Subcutaneous abdominal adipose tissue (tissue), 5 donors: ENCODE measurements at regions not wholly inside any gene's neighbourhood (a gene's known extent, or its start where the extent isn't known, plus 50 kb on each side); places are given as distances from the start of the nearest gene placed in this dataset.
"Not testable (repeated sequence)": the region's sequence is repeated elsewhere in the genome, so short reads cannot be mapped to it uniquely, and the experiment has no call there.

Experiments
- H3K27ac ChIP-seq: one replicate; pipeline ENCODE4 v1.7.0; 2013; ENCODE audit warnings: low read depth, mild to moderate bottlenecking, inconsistent platforms, low read length, moderate library complexity
- H3K27me3 ChIP-seq, 5 donors: one replicate each; pipeline ENCODE4 v1.7.0; 2013; ENCODE audit warnings: low read length in 5 of 5, inconsistent platforms in 1 of 5; ENCODE audit not compliant: control insufficient read depth in 5 of 5, insufficient read depth in 4 of 5
- H3K36me3 ChIP-seq, 5 donors: one replicate each; pipeline ENCODE4 v1.7.0; 2013; ENCODE audit warnings: low read length in 5 of 5; ENCODE audit not compliant: control insufficient read depth in 5 of 5, insufficient read depth in 5 of 5
- H3K4me1 ChIP-seq, 5 donors: one replicate each; pipeline ENCODE4 v1.7.0; 2013; ENCODE audit warnings: low read length in 5 of 5, mild to moderate bottlenecking in 3 of 5, moderate library complexity in 1 of 5; ENCODE audit not compliant: control insufficient read depth in 5 of 5, insufficient read depth in 5 of 5
- H3K4me3 ChIP-seq, 5 donors: one replicate each; pipeline ENCODE4 v1.7.0; 2013; ENCODE audit warnings: low read length in 5 of 5, low read depth in 1 of 5
- H3K9ac ChIP-seq, 5 donors: one replicate each; pipeline ENCODE4 v1.7.0; 2013; ENCODE audit warnings: low read length in 5 of 5, mild to moderate bottlenecking in 4 of 5, moderate library complexity in 3 of 5
- H3K9me3 ChIP-seq, 5 donors: one replicate each; pipeline ENCODE4 v1.7.0; 2013; ENCODE audit warnings: low read length in 5 of 5; ENCODE audit not compliant: control insufficient read depth in 5 of 5
- donor health status: healthy.
- donor health status: healthy.
- donor health status: healthy.
- donor health status: healthy.
- donor health status: healthy.

DNA sequence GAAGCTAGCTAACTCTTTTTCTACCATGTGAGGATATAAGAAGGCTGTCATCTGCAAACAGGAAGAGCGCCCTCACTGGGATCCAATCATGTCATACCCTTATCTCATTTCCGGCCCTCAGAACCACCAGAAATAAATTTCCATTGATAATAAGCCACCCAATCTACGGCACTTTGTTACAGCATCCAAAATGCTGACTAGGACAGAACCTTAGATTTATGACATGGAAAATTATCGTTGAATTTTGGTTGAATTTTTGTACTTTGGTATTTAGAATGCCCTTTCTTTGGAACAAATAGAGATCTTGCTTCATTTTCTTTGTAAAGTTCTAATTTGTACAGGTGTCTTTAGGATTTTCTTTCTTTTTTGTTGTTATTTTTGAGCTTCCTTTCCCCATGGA is 53.3 kb upstream of the CYLC2 start:
- no peaks in the 10 kb centered on the region for H3K27me3 ChIP-seq
- H3K4me3 ChIP-seq = no peak overlapping the region
- H3K4me1 ChIP-seq = no peaks in the 10 kb centered on the region
- no peak overlapping the region for H3K9ac ChIP-seq
- H3K27ac ChIP-seq = no peak overlapping the region
- no peaks in the 10 kb centered on the region for H3K9me3 ChIP-seq
- H3K36me3 ChIP-seq = no peaks in the 10 kb centered on the region

DNA sequence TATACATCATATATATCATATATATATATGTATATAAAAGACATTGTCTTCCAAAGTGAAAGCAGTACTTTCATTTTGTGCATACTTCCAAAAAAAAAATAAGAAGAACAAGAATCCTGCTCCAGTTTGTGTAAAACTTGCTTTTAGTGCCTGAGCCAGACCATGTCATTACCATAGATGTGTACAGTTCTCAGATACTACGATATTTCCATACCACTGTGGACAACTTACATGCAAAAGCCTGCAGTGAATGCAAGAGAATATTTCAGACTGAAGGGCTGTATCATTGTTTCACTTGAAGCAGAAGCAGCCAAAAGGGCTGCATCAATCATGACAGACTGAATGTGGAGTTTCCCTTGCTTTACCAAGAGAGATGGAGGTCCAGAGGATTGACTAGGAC is 72.6 kb upstream of the CYLC2 start:
- Histone ChIP-seq H3K36me3 (no peaks in the 10 kb centered on the region), H3K4me1 (no peaks in the 10 kb centered on the region), H3K9ac (no peak overlapping the region), H3K27me3 (peaks cover 0 to 2% (median 0%) of the 10 kb centered on the region in 5 donors), H3K9me3 (no peaks in the 10 kb centered on the region), H3K4me3 (no peak overlapping the region), H3K27ac (no peak overlapping the region)

DNA sequence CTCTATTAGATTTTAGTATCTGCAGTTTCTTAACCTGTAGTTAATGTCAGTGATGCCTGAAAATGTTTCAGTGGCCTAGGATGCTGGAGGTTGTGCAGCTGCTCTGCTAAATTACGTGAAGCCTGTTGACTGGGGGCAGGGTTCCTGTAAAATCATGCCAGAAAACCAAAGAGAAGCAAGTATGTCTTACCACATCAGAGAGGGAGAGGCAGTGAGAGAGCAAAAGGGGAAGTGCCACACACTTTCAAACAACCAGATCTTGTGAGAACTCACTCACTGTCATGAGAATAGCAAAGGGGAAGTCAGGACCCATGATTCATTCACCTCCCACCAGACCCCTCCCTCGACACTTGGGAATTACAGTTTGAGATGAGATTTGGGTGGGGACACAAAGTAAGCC is 83.9 kb upstream of the CYLC2 start:
- H3K36me3 ChIP-seq = no peaks in the 10 kb centered on the region
- H3K27ac ChIP-seq = no peak overlapping the region
- H3K4me1 ChIP-seq = no peaks in the 10 kb centered on the region
- H3K27me3 ChIP-seq = no peaks in the 10 kb centered on the region
- no peak overlapping the region for H3K9ac ChIP-seq
- H3K4me3 ChIP-seq = no peak overlapping the region
- H3K9me3 ChIP-seq = no peaks in the 10 kb centered on the region

DNA sequence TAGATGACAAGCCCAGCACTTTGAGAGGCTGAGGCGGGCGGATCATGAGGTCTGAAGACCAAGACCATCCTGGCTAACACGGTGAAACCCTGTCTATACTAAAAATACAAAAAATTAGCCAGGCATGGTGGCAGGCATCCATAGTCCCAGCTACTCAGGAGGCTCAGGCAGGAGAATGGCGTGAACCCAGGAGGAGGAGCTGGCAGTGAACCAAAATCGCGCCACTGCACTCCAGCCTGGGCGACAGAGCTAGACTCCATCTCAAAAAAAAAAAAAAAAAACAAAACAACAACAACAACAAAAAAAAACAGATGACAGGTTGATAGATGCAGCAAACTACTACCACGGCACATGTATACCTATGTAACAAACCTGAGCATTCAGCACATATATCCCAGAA is 89.3 kb upstream of the CYLC2 start:
- H3K27me3 ChIP-seq, H3K9ac ChIP-seq: not testable (repeated sequence)

DNA sequence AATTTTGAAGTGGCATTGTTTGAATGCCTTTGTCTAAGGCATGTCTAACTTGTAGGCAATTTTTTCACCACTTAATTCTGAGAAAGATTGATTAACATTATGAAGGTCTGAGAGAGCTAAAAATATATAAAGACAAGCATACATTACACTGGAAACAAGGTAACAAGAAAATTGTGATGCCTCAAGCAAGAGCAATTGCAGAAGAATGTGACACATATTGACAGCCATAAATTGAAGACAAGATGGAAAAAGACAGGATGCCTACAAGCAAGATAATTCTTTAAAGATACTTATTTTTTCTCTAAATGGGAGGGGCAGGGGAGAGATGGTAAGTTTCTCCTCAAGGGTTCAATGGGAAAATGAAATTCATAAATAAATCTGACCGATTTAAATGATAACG is 103.1 kb upstream of the CYLC2 start:
- Histone ChIP-seq H3K4me3 (no peak overlapping the region), H3K9me3 (peaks cover 0 to 1% (median 0%) of the 10 kb centered on the region in 5 donors), H3K4me1 (no peaks in the 10 kb centered on the region), H3K36me3 (no peaks in the 10 kb centered on the region), H3K27me3 (no peaks in the 10 kb centered on the region), H3K9ac (no peak overlapping the region), H3K27ac (no peak overlapping the region)

More for the DNA sequence above, 89.3 kb upstream of the CYLC2 start:
- H3K4me1 ChIP-seq, H3K4me3 ChIP-seq, H3K9me3 ChIP-seq, H3K27ac ChIP-seq, H3K36me3 ChIP-seq: not testable (repeated sequence)

DNA sequence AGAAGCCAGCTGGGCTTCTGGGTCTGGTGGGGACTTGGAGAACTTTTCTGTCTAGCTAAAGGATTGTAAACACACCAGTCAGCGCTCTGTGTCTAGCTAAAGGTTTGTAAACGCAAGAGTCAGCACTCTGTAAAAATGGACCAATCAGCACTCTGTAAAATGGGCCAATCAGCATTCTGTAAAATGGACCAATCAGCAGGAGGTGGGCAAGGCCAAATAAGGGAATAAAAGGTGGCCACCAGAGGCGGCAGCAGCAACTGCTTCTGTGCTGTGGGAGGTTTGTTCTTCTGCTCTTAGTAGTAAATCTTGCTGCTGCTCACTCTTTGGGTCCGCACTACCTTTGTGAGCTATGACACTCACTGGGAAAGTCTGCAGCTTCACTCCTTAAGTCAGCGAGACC is 106.4 kb upstream of the CYLC2 start:
- not testable (repeated sequence) for H3K27me3 ChIP-seq, H3K9me3 ChIP-seq, H3K4me3 ChIP-seq, H3K36me3 ChIP-seq, H3K27ac ChIP-seq, H3K9ac ChIP-seq, H3K4me1 ChIP-seq

DNA sequence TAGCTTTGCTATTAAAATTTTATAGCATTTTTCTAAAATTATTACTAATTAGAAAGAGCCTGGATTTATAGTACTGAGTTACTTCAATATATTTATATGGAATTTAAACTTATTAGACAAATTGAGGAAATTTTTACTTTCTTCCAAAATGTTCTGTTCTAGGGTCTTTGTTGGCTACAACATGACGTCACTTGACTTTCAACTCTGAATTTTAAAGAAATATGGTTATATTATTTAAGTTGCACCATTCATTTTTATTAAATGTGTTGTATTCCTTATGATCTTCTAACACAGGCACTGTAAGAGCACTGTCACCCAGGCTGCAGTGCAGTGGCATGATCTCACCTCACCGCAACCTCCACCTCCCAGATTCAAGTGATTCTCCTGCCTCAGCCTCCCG is 119.4 kb upstream of the CYLC2 start:
- Histone ChIP-seq H3K4me1 (no peaks in the 10 kb centered on the region), H3K4me3 (no peak overlapping the region), H3K9ac (no peak overlapping the region), H3K27ac (no peak overlapping the region), H3K36me3 (no peaks in the 10 kb centered on the region), H3K9me3 (peaks cover 0 to 3% (median 0%) of the 10 kb centered on the region in 5 donors), H3K27me3 (no peaks in the 10 kb centered on the region)

DNA sequence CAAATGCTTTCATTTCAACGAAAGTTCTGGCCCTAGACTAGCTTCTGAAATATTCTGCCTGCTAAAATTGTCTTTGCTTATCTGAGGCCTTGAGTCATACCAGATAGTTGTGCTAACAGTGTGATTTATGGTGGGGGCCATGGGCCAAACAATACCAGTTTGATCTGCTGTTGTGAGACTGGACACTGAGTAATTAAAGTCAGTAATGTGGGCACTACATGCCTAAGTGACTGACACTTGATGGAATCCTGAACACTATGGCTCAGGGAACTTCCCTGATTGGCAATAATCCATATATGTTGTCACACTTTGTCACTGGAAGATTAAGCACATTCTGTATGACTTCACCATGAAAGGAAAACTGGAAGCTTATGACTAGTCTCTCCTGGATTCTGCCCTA is 127.6 kb upstream of the CYLC2 start:
- Histone ChIP-seq H3K4me3 (no peak overlapping the region), H3K36me3 (no peaks in the 10 kb centered on the region), H3K27ac (no peak overlapping the region), H3K4me1 (no peaks in the 10 kb centered on the region), H3K9ac (no peak overlapping the region), H3K9me3 (peaks cover 0 to 3% (median 0%) of the 10 kb centered on the region in 5 donors), H3K27me3 (no peaks in the 10 kb centered on the region)

DNA sequence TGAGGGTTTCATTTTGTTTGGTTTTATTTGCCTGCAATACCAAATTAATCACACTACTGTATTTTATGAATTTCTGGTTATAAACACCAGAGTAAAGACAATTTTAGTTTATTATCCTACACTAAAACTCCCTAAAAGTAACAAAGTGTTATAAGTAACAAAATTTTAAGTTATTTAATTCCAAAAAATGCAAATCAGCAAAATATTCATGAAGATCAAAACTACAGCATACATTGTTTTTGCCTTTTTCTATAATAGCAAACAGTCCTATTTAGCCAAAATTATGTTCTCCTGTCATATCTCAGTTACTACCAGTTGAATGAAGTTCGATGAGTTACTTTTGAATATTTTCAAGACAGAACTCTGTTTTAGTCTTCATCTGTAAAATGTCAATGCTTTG is 132.7 kb upstream of the CYLC2 start:
- Histone ChIP-seq H3K9me3 (peaks cover 0 to 3% (median 0%) of the 10 kb centered on the region in 5 donors), H3K4me3 (no peak overlapping the region), H3K27me3 (no peaks in the 10 kb centered on the region), H3K36me3 (no peaks in the 10 kb centered on the region), H3K9ac (no peak overlapping the region), H3K4me1 (no peaks in the 10 kb centered on the region), H3K27ac (no peak overlapping the region)

DNA sequence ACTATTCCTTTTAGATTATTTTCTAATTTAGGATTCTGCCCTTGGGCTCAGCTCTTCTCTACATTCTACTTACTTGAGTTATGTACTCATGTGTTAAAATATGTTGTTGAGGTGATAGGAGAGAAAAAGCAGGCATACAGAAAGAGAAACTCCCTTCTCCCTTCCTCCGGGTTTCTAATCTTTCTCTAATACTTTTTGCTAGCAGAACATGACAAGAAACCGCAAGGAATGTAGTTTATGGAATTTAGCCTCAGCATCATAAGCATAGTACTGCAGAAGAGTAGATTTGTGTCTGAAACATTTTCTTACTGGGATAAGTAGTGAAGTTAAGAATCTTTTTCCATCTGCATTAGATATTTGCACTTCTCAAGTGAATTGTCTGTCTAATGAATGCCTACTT is 139.5 kb upstream of the CYLC2 start:
- Histone ChIP-seq H3K4me3 (no peak overlapping the region), H3K27ac (no peak overlapping the region), H3K4me1 (no peaks in the 10 kb centered on the region), H3K9me3 (peaks cover 0 to 4% (median 0%) of the 10 kb centered on the region in 5 donors), H3K9ac (no peak overlapping the region), H3K36me3 (no peaks in the 10 kb centered on the region), H3K27me3 (no peaks in the 10 kb centered on the region)

DNA sequence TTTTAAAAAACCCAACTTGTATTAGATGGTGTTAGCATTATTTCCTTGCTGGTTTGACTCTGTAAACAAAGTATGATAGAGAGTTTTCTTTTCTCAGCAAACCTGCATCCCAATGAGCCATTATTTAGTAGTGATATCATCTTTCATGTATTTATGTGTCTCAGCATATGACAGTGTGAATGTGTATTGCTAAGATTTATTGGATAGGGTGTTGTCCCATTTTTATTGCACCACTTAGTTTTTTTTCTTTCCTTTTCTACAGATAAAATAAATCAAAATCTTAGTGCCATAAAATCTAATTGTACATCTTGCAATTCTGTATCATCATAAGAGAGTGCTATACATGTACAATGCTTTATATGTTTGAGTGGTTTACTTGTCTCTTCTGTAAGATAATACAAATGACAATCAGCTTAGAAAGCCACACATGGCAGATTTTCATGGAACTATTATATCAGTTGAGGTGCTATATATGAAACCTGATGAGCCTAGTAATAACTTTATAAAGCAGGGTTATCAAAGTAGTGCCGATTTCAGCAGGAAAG is 149.2 kb upstream of the CYLC2 start:
- Histone ChIP-seq H3K27ac (no peak overlapping the region), H3K9ac (no peak overlapping the region), H3K36me3 (no peaks in the 10 kb centered on the region), H3K9me3 (peaks cover 0 to 5% (median 0%) of the 10 kb centered on the region in 5 donors), H3K4me3 (no peak overlapping the region), H3K4me1 (no peaks in the 10 kb centered on the region), H3K27me3 (no peaks in the 10 kb centered on the region)
